Endothelial cell (in vitro differentiated cells): ENCODE measurements at regions not wholly inside any gene's neighbourhood (a gene's known extent, or its start where the extent isn't known, plus 50 kb on each side); places are given as distances from the start of the nearest gene placed in this dataset.

Experiments
- DNase-seq: peaks from one replicate; pipeline ENCODE4 v3.0.0; 2021; ENCODE audit warnings: low spot score
- H3K27ac Mint-ChIP-seq: one replicate; pipeline ENCODE4 v1.8.0; 2021; ENCODE audit warnings: mixed read lengths, inconsistent platforms; ENCODE audit not compliant: unreplicated experiment
- H3K27me3 Mint-ChIP-seq: one replicate; pipeline ENCODE4 v1.8.0; 2021; ENCODE audit warnings: mild to moderate bottlenecking, moderate library complexity, mixed read lengths, inconsistent platforms; ENCODE audit not compliant: unreplicated experiment
- H3K36me3 Mint-ChIP-seq: one replicate; pipeline ENCODE4 v1.8.0; 2021; ENCODE audit warnings: mild to moderate bottlenecking, low read depth, mixed read lengths, inconsistent platforms; ENCODE audit not compliant: unreplicated experiment
- H3K4me1 Mint-ChIP-seq: one replicate; pipeline ENCODE4 v1.8.0; 2021; ENCODE audit warnings: mild to moderate bottlenecking, mixed read lengths, inconsistent platforms; ENCODE audit not compliant: unreplicated experiment
- H3K4me3 Mint-ChIP-seq: one replicate; pipeline ENCODE4 v1.8.0; 2021; ENCODE audit warnings: mild to moderate bottlenecking, mixed read lengths, inconsistent platforms; ENCODE audit not compliant: unreplicated experiment
- H3K9me3 Mint-ChIP-seq: one replicate; pipeline ENCODE4 v1.8.0; 2021; ENCODE audit warnings: mixed read lengths, inconsistent platforms; ENCODE audit not compliant: unreplicated experiment
- CTCF ChIP-seq: fragments of 200-600 bp; sonication (generic); IDR thresholded peaks from one replicate; pipeline ENCODE4 v1.5.0; 2021; ENCODE audit warnings: antibody characterized with exemption; ENCODE audit not compliant: unreplicated experiment

GRCh38 chr12:47023953-47024352, 55.5 kb upstream of the PCED1B start:
- Mint-ChIP-seq H3K4me1 (no peaks in the 10 kb centered on the region), H3K36me3 (no peaks in the 10 kb centered on the region)

GRCh38 chr12:47024463-47024862, 55.0 kb upstream of the PCED1B start:
- H3K4me1 Mint-ChIP-seq: no peaks in the 10 kb centered on the region
- H3K4me3 Mint-ChIP-seq: no peak overlapping the region
- no peak for DNase-seq
- H3K27me3 Mint-ChIP-seq: no peaks in the 10 kb centered on the region
- no peak overlapping the region for H3K27ac Mint-ChIP-seq
- no peak for TF ChIP-seq CTCF
- H3K36me3 Mint-ChIP-seq: no peaks in the 10 kb centered on the region
- H3K9me3 Mint-ChIP-seq: no peaks in the 10 kb centered on the region

More at GRCh38 chr12:47023953-47024352, 55.5 kb upstream of the PCED1B start:
- H3K9me3 Mint-ChIP-seq: no peaks in the 10 kb centered on the region
- no peak for DNase-seq
- no peaks in the 10 kb centered on the region for H3K27me3 Mint-ChIP-seq
- TF ChIP-seq CTCF: no peak
- H3K4me3 Mint-ChIP-seq: no peak overlapping the region
- no peak overlapping the region for H3K27ac Mint-ChIP-seq

GRCh38 chr12:47025349-47025748, 54.1 kb upstream of the PCED1B start:
- Mint-ChIP-seq H3K27me3 (no peaks in the 10 kb centered on the region), H3K36me3 (no peaks in the 10 kb centered on the region), H3K27ac (no peak overlapping the region), H3K9me3 (no peaks in the 10 kb centered on the region), H3K4me3 (no peak overlapping the region), H3K4me1 (no peaks in the 10 kb centered on the region)
- TF ChIP-seq CTCF: no peak
- no peak for DNase-seq

GRCh38 chr12:47025798-47026197, 53.6 kb upstream of the PCED1B start:
- Mint-ChIP-seq H3K4me1 (no peaks in the 10 kb centered on the region), H3K27ac (no peak overlapping the region), H3K9me3 (no peaks in the 10 kb centered on the region), H3K4me3 (no peak overlapping the region), H3K27me3 (no peaks in the 10 kb centered on the region), H3K36me3 (no peaks in the 10 kb centered on the region)
- no peak for TF ChIP-seq CTCF
- no peak for DNase-seq

- Mint-ChIP-seq H3K27ac (no peak overlapping the region), H3K9me3 (no peaks in the 10 kb centered on the region), H3K36me3 (no peaks in the 10 kb centered on the region), H3K4me1 (no peaks in the 10 kb centered on the region), H3K27me3 (no peaks in the 10 kb centered on the region), H3K4me3 (no peak overlapping the region)
- no peak for DNase-seq
- TF ChIP-seq CTCF: no peak
Measured at GRCh38 chr12:47026291-47026690, 53.1 kb upstream of the PCED1B start.
